GM23338 (cell line): ENCODE measurements at regions not wholly inside any gene's neighbourhood (a gene's known extent, or its start where the extent isn't known, plus 50 kb on each side); places are given as distances from the start of the nearest gene placed in this dataset.

ENCODE experiments used
- ATAC-seq: fragments of 200-7000 bp; cut with Tn5 transposase; 3 replicates; pipeline ENCODE4 v1.9.1; 2020
- DNase-seq: peaks from one replicate; pipeline ENCODE4 v3.0.0-alpha.2; 2015; ENCODE audit warnings: low spot score
- H2AFZ ChIP-seq: fragments of 200-600 bp; sonication (generic); 2 replicates; pipeline ENCODE4 v1.8.0; 2016; ENCODE audit warnings: antibody characterized with exemption, mild to moderate bottlenecking, moderate library complexity
- H3F3A ChIP-seq: fragments of 200-600 bp; sonication (generic); replicated peaks from 2 replicates; pipeline ENCODE4 v1.8.0; 2017; ENCODE audit warnings: antibody characterized with exemption, mixed run types, low read depth
- H3K27ac ChIP-seq: fragments of 200-600 bp; sonication (generic); 2 replicates; pipeline ENCODE4 v1.6.1; 2016; ENCODE audit warnings: low read depth
- H3K27me3 ChIP-seq: fragments of 200-600 bp; sonication (generic); 2 replicates; pipeline ENCODE4 v1.8.0; 2016; ENCODE audit warnings: mild to moderate bottlenecking, mixed run types, moderate library complexity; ENCODE audit not compliant: insufficient read depth
- H3K36me3 ChIP-seq: fragments of 200-600 bp; sonication (generic); 2 replicates; pipeline ENCODE4 v1.8.0; 2016; ENCODE audit warnings: mild to moderate bottlenecking; ENCODE audit not compliant: insufficient read depth
- H3K4me1 ChIP-seq: fragments of 200-600 bp; sonication (generic); 2 replicates; pipeline ENCODE4 v1.8.0; 2016; ENCODE audit warnings: mild to moderate bottlenecking, moderate library complexity; ENCODE audit not compliant: insufficient read depth
- H3K4me2 ChIP-seq: fragments of 200-600 bp; sonication (generic); 2 replicates; pipeline ENCODE4 v1.7.1; 2017; ENCODE audit warnings: mixed run types
- H3K4me3 ChIP-seq: fragments of 200-600 bp; sonication (generic); 2 replicates; pipeline ENCODE4 v1.6.1; 2016; ENCODE audit warnings: mixed run types
- H3K79me2 ChIP-seq: fragments of 200-600 bp; sonication (generic); replicated peaks from 2 replicates; pipeline ENCODE4 v1.8.0; 2017; ENCODE audit warnings: mild to moderate bottlenecking; ENCODE audit not compliant: insufficient read depth
- H3K9me2 ChIP-seq: fragments of 200-600 bp; sonication (generic); 2 replicates; pipeline ENCODE4 v1.8.0; 2017; ENCODE audit not compliant: insufficient read depth
- H4K20me1 ChIP-seq: fragments of 200-600 bp; sonication (generic); replicated peaks from 2 replicates; pipeline ENCODE4 v1.8.0; 2017; ENCODE audit warnings: mild to moderate bottlenecking; ENCODE audit not compliant: insufficient read depth
- H3K27ac Mint-ChIP-seq: 2 replicates; pipeline ENCODE4 v1.8.0; 2020; ENCODE audit warnings: inconsistent platforms, mild to moderate bottlenecking, moderate library complexity, mixed read lengths
- H3K27me3 Mint-ChIP-seq: 3 replicates; pipeline ENCODE4 v1.8.0; 2022; ENCODE audit warnings: low read depth, mild to moderate bottlenecking, moderate library complexity, mixed read lengths, inconsistent platforms; ENCODE audit not compliant: insufficient read depth, poor library complexity
- H3K36me3 Mint-ChIP-seq: 3 replicates; pipeline ENCODE4 v1.8.0; 2021; ENCODE audit warnings: low read depth, mild to moderate bottlenecking, inconsistent platforms, moderate library complexity, mixed read lengths
- H3K4me1 Mint-ChIP-seq: 3 replicates; pipeline ENCODE4 v1.8.0; 2020; ENCODE audit warnings: mild to moderate bottlenecking, inconsistent platforms, mixed read lengths
- H3K4me3 Mint-ChIP-seq: 3 replicates; pipeline ENCODE4 v1.8.0; 2021; ENCODE audit warnings: moderate library complexity, mild to moderate bottlenecking, inconsistent platforms, mixed read lengths
- H3K9me3 Mint-ChIP-seq: 3 replicates; pipeline ENCODE4 v1.8.0; 2020; ENCODE audit warnings: moderate library complexity, mild to moderate bottlenecking, inconsistent platforms, mixed read lengths
- CREB1 ChIP-seq: fragments of 250-450 bp; sonication (Bioruptor Pico); IDR thresholded peaks from 2 replicates; pipeline ENCODE4 v1.5.0; 2020; ENCODE audit warnings: low read depth, mild to moderate bottlenecking, moderate library complexity
- ETS1 ChIP-seq: IDR thresholded peaks from 2 replicates; pipeline ENCODE4 v1.6.1; 2016; ENCODE audit warnings: antibody characterized with exemption
- EZH2 ChIP-seq: fragments of 200-600 bp; sonication (generic); IDR thresholded peaks from one replicate; pipeline ENCODE4 v1.8.0; 2017; ENCODE audit warnings: antibody characterized with exemption, mild to moderate bottlenecking, low read depth; ENCODE audit not compliant: unreplicated experiment
- EZH2phosphoT487 ChIP-seq: fragments of 200-600 bp; sonication (generic); IDR thresholded peaks from one replicate; pipeline ENCODE4 v1.8.1; 2018; ENCODE audit warnings: antibody characterized with exemption; ENCODE audit not compliant: unreplicated experiment
- JUNB ChIP-seq: IDR thresholded peaks from one replicate; pipeline ENCODE4 v1.6.1; 2016; ENCODE audit warnings: antibody characterized with exemption; ENCODE audit not compliant: unreplicated experiment
- NANOG ChIP-seq: IDR thresholded peaks from 2 replicates; pipeline ENCODE4 v1.6.1; 2016; ENCODE audit warnings: antibody characterized with exemption, borderline replicate concordance
- REST ChIP-seq: IDR thresholded peaks from one replicate; pipeline ENCODE4 v1.6.1; 2018; ENCODE audit warnings: antibody characterized with exemption; ENCODE audit not compliant: unreplicated experiment
- STAT1 ChIP-seq: IDR thresholded peaks from one replicate; pipeline ENCODE4 v1.6.1; 2016; ENCODE audit warnings: antibody characterized with exemption; ENCODE audit not compliant: unreplicated experiment
- ZNF462 ChIP-seq: fragments of 250-450 bp; sonication (Bioruptor Pico); IDR thresholded peaks from 2 replicates; pipeline ENCODE4 v1.5.0; 2020; ENCODE audit warnings: mild to moderate bottlenecking, moderate library complexity
- TF ChIP-seq, protein P1 (sequence below), 2 experiments: fragments of 200-600 bp in 1 of 2; sonication (generic) in 1 of 2; conservative IDR thresholded peaks; 2 replicates each; pipeline versions ENCODE4 v1.5.1 to v1.6.1; 2016 to 2017; ENCODE audit warnings: antibody characterized with exemption in 2 of 2, low read depth in 2 of 2, mild to moderate bottlenecking in 2 of 2, moderate library complexity in 1 of 2

GRCh38 chr2:167761465-167762136, 485.8 kb downstream of the STK39 start:
- no peaks in the 10 kb centered on the region for H3K79me2 ChIP-seq
- Mint-ChIP-seq H3K4me1 (peaks cover 43% of the 10 kb centered on the region), H3K36me3 (peaks cover 10% of the 10 kb centered on the region), H3K27me3 (peaks cover 3% of the 10 kb centered on the region), H3K27ac (peak overlapping the region; percentile 69; the same call in 1 of the 2 replicates), H3K4me3 (no peak overlapping the region), H3K9me3 (no peaks in the 10 kb centered on the region)
- no peak overlapping the region for H3K27ac ChIP-seq
- no peaks in the 10 kb centered on the region for H3F3A ChIP-seq
- DNase-seq (no peak), ATAC-seq (no peak)
- no peaks in the 10 kb centered on the region for H4K20me1 ChIP-seq
- no peaks in the 10 kb centered on the region for H3K36me3 ChIP-seq
- no peaks in the 10 kb centered on the region for H3K27me3 ChIP-seq
- H3K4me2 ChIP-seq: no peak overlapping the region; the same call in 1 of the 2 replicates
- no peak overlapping the region for H2AFZ ChIP-seq
- H3K9me2 ChIP-seq: peaks cover 3% of the 10 kb centered on the region; the same call in 1 of the 2 replicates
- TF ChIP-seq ZNF462 (CRISPR knock-in tag) (no peak), JUNB (no peak), REST (no peak), ETS1 (no peak), NANOG (no peak), CREB1 (CRISPR knock-in tag) (no peak), EZH2phosphoT487 (no peak), STAT1 (no peak), EZH2 (no peak)
- TF ChIP-seq, protein P1, sequence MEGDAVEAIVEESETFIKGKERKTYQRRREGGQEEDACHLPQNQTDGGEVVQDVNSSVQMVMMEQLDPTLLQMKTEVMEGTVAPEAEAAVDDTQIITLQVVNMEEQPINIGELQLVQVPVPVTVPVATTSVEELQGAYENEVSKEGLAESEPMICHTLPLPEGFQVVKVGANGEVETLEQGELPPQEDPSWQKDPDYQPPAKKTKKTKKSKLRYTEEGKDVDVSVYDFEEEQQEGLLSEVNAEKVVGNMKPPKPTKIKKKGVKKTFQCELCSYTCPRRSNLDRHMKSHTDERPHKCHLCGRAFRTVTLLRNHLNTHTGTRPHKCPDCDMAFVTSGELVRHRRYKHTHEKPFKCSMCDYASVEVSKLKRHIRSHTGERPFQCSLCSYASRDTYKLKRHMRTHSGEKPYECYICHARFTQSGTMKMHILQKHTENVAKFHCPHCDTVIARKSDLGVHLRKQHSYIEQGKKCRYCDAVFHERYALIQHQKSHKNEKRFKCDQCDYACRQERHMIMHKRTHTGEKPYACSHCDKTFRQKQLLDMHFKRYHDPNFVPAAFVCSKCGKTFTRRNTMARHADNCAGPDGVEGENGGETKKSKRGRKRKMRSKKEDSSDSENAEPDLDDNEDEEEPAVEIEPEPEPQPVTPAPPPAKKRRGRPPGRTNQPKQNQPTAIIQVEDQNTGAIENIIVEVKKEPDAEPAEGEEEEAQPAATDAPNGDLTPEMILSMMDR (conservative IDR thresholded peaks at IDR 0.05; ENCODE audit: low read depth in 2 of 2): no peak
- H3K4me1 ChIP-seq: peaks cover 34% of the 10 kb centered on the region
- no peak overlapping the region for H3K4me3 ChIP-seq
